Activated CD4-positive, alpha-beta memory T cell treated with anti-CD3 and anti-CD28 coated beads for 36 hours (primary cell): ENCODE measurements at regions not wholly inside any gene's neighbourhood (a gene's known extent, or its start where the extent isn't known, plus 50 kb on each side); places are given as distances from the start of the nearest gene placed in this dataset.
"Not testable (repeated sequence)": the region's sequence is repeated elsewhere in the genome, so short reads cannot be mapped to it uniquely, and the experiment has no call there.

ENCODE experiments used
- CTCF ChIA-PET: fragments of 350-600 bp; sonication (Branson Sonifier 250); formaldehyde crosslinking; loops from one replicate; lab custom pipeline; 2021; ENCODE audit warnings: antibody characterized with exemption, inconsistent platforms; lab: Charles Lee
- POLR2A ChIA-PET: fragments of 350-600 bp; sonication (Branson Sonifier 250); formaldehyde crosslinking; loops from one replicate; lab custom pipeline; 2021; ENCODE audit warnings: antibody characterized with exemption; lab: Charles Lee
- DNase-seq: peaks from one replicate; pipeline ENCODE4 v3.0.0-alpha.2; 2020
- H3K27ac Mint-ChIP-seq: one replicate; pipeline ENCODE4 v1.8.0; 2021; ENCODE audit warnings: mixed read lengths
- H3K27me3 Mint-ChIP-seq: one replicate; pipeline ENCODE4 v1.8.0; 2021; ENCODE audit warnings: mixed read lengths
- H3K36me3 Mint-ChIP-seq: one replicate; pipeline ENCODE4 v1.8.0; 2021; ENCODE audit warnings: mixed read lengths
- H3K4me1 Mint-ChIP-seq: one replicate; pipeline ENCODE4 v1.8.0; 2021; ENCODE audit warnings: low read depth, mixed read lengths
- H3K4me3 Mint-ChIP-seq: one replicate; pipeline ENCODE4 v1.8.0; 2021; ENCODE audit warnings: mild to moderate bottlenecking, mixed read lengths
- H3K9me3 Mint-ChIP-seq: one replicate; pipeline ENCODE4 v1.8.0; 2021; ENCODE audit warnings: mixed read lengths
- intact Hi-C: fragments of 100-400 bp; cut with micrococcal nuclease; formaldehyde crosslinking; loops from one replicate; pipeline ENCODE4 v1.15.1; 2023

DNA sequence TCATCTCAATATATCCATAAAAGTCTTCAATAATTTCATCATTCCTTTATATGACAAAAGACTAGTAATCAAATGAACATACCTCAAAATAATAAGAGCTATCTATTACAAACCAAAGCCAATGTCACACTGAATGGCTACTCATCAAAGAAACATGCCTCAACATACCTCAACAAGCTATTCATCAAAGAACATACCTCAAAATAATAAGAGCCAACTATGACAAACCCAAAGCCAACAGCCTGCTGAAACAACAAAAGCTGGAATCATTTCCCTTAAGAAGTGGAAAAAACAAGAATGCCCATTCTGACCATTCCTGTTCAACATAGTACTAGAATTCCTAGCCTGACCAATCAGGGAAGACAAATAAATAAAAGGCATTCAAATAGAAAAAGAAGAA lies 1373.7 kb downstream of the BRINP3 start:
- Mint-ChIP-seq H3K36me3 (no peaks in the 10 kb centered on the region), H3K4me3 (no peak overlapping the region), H3K4me1 (no peaks in the 10 kb centered on the region), H3K27me3 (no peaks in the 10 kb centered on the region), H3K9me3 (peaks cover 26% of the 10 kb centered on the region), H3K27ac (no peak overlapping the region)
- intact Hi-C loops: no loop called here
- CTCF ChIA-PET: no interaction called here
- POLR2A ChIA-PET: no interaction called here
- DNase-seq: no peak

DNA sequence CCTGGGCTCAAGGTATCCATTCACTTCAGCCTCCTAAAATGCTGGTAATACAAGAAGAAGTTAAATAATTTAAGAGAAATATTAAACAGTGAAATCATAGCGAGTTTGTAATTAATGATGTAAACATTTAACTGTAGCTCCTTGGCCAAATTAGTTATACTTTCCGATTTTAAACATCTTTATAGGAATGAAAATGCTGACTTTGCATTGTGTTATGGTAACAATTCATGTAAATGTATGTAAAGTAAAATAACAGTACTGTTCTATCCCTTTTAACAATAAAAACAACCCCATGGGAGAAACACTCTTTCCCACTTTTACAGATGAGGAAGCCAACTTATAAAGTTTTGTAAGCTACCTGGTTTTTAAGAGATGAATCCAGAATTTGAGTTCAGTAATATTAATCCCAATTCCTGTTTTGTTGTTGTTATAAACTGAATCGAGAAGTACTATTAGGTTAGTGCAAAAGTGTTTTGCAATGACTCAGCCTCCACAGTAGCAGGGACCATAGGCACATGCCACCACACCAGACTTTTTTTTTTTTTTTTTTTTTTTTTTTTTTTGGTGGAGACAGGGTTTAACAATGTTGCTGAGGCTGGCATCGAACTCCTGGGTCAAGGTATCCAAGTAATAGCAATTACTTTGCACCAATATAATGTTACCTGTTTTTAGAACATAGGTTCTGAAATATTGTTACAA lies 1360.4 kb downstream of the BRINP3 start:
- no peak for DNase-seq
- ChIA-PET CTCF (no interaction called here), POLR2A (no interaction called here)
- no peak overlapping the region for H3K27ac Mint-ChIP-seq
- intact Hi-C loops: no loop called here
- H3K27me3 Mint-ChIP-seq: no peaks in the 10 kb centered on the region
- no peaks in the 10 kb centered on the region for H3K4me1 Mint-ChIP-seq
- no peaks in the 10 kb centered on the region for H3K36me3 Mint-ChIP-seq
- no peaks in the 10 kb centered on the region for H3K9me3 Mint-ChIP-seq
- H3K4me3 Mint-ChIP-seq: no peak overlapping the region

GRCh38 chr1:189121941-189122340 lies 1355.7 kb downstream of the BRINP3 start:
- Mint-ChIP-seq H3K4me1 (no peaks in the 10 kb centered on the region), H3K9me3 (peaks cover 11% of the 10 kb centered on the region), H3K4me3 (no peak overlapping the region), H3K27ac (no peak overlapping the region), H3K27me3 (no peaks in the 10 kb centered on the region), H3K36me3 (no peaks in the 10 kb centered on the region)
- ChIA-PET POLR2A (no interaction called here), CTCF (no interaction called here)
- intact Hi-C loops: no loop called here
- no peak for DNase-seq

GRCh38 chr1:189125694-189126093 lies 1352.0 kb downstream of the BRINP3 start:
- Mint-ChIP-seq H3K4me3 (no peak overlapping the region), H3K27ac (no peak overlapping the region), H3K9me3 (peaks cover 11% of the 10 kb centered on the region), H3K4me1 (no peaks in the 10 kb centered on the region), H3K36me3 (no peaks in the 10 kb centered on the region), H3K27me3 (no peaks in the 10 kb centered on the region)
- intact Hi-C loops: no loop called here
- ChIA-PET POLR2A (no interaction called here), CTCF (no interaction called here)
- no peak for DNase-seq

- CTCF ChIA-PET: no interaction called here
- Mint-ChIP-seq H3K27ac (no peak overlapping the region), H3K9me3 (peaks cover 9% of the 10 kb centered on the region), H3K4me3 (no peak overlapping the region), H3K4me1 (no peaks in the 10 kb centered on the region), H3K36me3 (no peaks in the 10 kb centered on the region), H3K27me3 (no peaks in the 10 kb centered on the region)
- POLR2A ChIA-PET: no interaction called here
- no peak for DNase-seq
- intact Hi-C loops: no loop called here
Observed at GRCh38 chr1:189131576-189131975, 1346.1 kb downstream of the BRINP3 start.

GRCh38 chr1:189139748-189140147 lies 1337.9 kb downstream of the BRINP3 start:
- CTCF ChIA-PET, DNase-seq, POLR2A ChIA-PET, H3K36me3 Mint-ChIP-seq, H3K4me3 Mint-ChIP-seq, intact Hi-C loops, H3K27ac Mint-ChIP-seq, H3K27me3 Mint-ChIP-seq, H3K4me1 Mint-ChIP-seq: not testable (repeated sequence)
- peaks cover 12% of the 10 kb centered on the region for H3K9me3 Mint-ChIP-seq

- Mint-ChIP-seq H3K36me3 (no peaks in the 10 kb centered on the region), H3K4me1 (no peaks in the 10 kb centered on the region), H3K27ac (no peak overlapping the region), H3K9me3 (peaks cover 15% of the 10 kb centered on the region), H3K4me3 (no peak overlapping the region), H3K27me3 (no peaks in the 10 kb centered on the region)
- no peak for DNase-seq
- ChIA-PET CTCF (no interaction called here), POLR2A (no interaction called here)
- intact Hi-C loops: no loop called here
Observed at GRCh38 chr1:189141056-189141455, 1336.6 kb downstream of the BRINP3 start.

DNA sequence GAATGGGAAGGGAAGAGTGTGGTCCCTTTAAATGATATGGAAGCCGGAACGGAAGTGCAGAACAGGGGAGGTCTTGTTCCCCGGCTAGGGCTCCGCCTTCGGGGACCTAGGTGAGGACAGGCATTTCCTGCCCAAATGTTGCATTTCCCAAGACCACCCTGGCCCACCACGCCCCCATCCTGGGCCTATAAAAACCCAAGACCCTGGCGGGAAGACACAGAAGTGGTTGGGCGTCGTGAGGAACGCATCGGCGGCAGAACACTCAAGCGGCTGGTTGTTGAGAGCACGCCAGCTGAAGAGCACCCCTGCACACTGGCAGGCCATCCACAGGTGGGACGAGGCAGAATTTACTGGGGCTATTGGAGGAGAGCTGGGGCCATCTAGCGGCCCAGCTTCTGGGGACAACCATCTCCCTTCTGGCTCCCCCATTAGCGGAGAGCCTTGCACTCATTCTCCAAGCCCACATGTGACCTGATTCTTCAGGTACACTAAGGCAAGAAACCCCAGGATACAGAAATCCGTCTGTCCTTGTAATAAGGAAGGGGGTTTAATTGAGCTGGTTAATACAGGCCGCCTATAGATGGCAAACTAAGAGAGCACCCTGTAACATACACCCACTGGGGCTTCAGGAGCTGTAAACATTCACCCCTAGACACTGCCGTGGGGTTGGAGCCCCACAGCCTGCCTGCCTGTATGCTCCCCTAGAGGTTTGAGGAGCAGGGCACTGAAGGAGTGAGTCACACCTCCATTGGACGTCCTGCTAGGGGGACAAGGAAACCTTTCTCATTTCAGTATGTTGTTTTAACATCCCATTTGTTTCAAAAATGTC lies 1327.9 kb downstream of the BRINP3 start:
- no peak overlapping the region for H3K4me3 Mint-ChIP-seq
- no peaks in the 10 kb centered on the region for H3K27me3 Mint-ChIP-seq
- H3K9me3 Mint-ChIP-seq: peaks cover 12% of the 10 kb centered on the region
- CTCF ChIA-PET: no interaction called here
- no peak overlapping the region for H3K27ac Mint-ChIP-seq
- POLR2A ChIA-PET: no interaction called here
- H3K36me3 Mint-ChIP-seq: no peaks in the 10 kb centered on the region
- no peak for DNase-seq
- no peaks in the 10 kb centered on the region for H3K4me1 Mint-ChIP-seq
- intact Hi-C loops: no loop called here

DNA sequence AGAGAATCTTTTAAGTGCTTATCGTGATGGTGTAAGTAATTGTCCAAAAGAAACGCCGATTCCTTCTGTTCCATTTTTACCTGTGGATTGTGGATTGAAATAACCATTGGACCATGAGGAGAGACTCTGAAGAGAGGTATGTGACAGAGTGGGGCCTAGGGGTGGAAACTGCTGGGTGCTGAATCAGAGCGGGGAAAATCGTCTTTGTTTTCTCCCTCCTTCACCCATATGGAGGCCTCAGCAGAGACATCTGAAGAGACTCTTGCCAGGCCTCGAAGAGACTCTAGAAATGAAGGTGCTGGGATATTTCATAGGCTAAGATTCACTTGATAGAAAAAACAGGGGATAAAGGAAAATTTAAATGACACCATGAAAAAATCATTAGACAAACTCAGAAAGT lies 1327.0 kb downstream of the BRINP3 start:
- intact Hi-C loops: no loop called here
- Mint-ChIP-seq H3K4me3 (no peak overlapping the region), H3K9me3 (peaks cover 10% of the 10 kb centered on the region), H3K4me1 (no peaks in the 10 kb centered on the region), H3K36me3 (no peaks in the 10 kb centered on the region), H3K27ac (no peak overlapping the region), H3K27me3 (no peaks in the 10 kb centered on the region)
- CTCF ChIA-PET: no interaction called here
- POLR2A ChIA-PET: no interaction called here
- DNase-seq: no peak

GRCh38 chr1:189151361-189151760 lies 1326.3 kb downstream of the BRINP3 start:
- Mint-ChIP-seq H3K27me3 (no peaks in the 10 kb centered on the region), H3K9me3 (peaks cover 13% of the 10 kb centered on the region), H3K36me3 (no peaks in the 10 kb centered on the region), H3K4me1 (no peaks in the 10 kb centered on the region), H3K27ac (no peak overlapping the region), H3K4me3 (no peak overlapping the region)
- no peak for DNase-seq
- ChIA-PET CTCF (no interaction called here), POLR2A (no interaction called here)
- intact Hi-C loops: no loop called here

GRCh38 chr1:189152685-189153084 lies 1325.0 kb downstream of the BRINP3 start:
- Mint-ChIP-seq H3K27me3 (no peaks in the 10 kb centered on the region), H3K36me3 (no peaks in the 10 kb centered on the region), H3K4me3 (no peak overlapping the region), H3K27ac (no peak overlapping the region), H3K4me1 (no peaks in the 10 kb centered on the region), H3K9me3 (peaks cover 13% of the 10 kb centered on the region)
- no peak for DNase-seq
- POLR2A ChIA-PET: no interaction called here
- CTCF ChIA-PET: no interaction called here
- intact Hi-C loops: no loop called here

- DNase-seq: no peak
- Mint-ChIP-seq H3K4me3 (no peak overlapping the region), H3K9me3 (peaks cover 4% of the 10 kb centered on the region), H3K27me3 (no peaks in the 10 kb centered on the region), H3K36me3 (no peaks in the 10 kb centered on the region), H3K4me1 (no peaks in the 10 kb centered on the region), H3K27ac (no peak overlapping the region)
- POLR2A ChIA-PET: no interaction called here
- CTCF ChIA-PET: no interaction called here
- intact Hi-C loops: no loop called here
Observed at GRCh38 chr1:189158155-189158554, 1319.5 kb downstream of the BRINP3 start.

GRCh38 chr1:189175889-189176288 lies 1301.8 kb downstream of the BRINP3 start:
- Mint-ChIP-seq H3K27me3 (no peaks in the 10 kb centered on the region), H3K36me3 (no peaks in the 10 kb centered on the region), H3K4me1 (no peaks in the 10 kb centered on the region), H3K4me3 (no peak overlapping the region), H3K9me3 (peaks cover 16% of the 10 kb centered on the region), H3K27ac (no peak overlapping the region)
- no peak for DNase-seq
- ChIA-PET POLR2A (no interaction called here), CTCF (no interaction called here)
- intact Hi-C loops: no loop called here
